HL-60 (cell line): ENCODE measurements at regions not wholly inside any gene's neighbourhood (a gene's known extent, or its start where the extent isn't known, plus 50 kb on each side); places are given as distances from the start of the nearest gene placed in this dataset.

Experiments
- CTCF ChIP-seq: IDR thresholded peaks from one replicate; pipeline ENCODE4 v1.5.1; 2011; ENCODE audit warnings: low read length, control low read depth, inconsistent platforms; ENCODE audit not compliant: insufficient read depth
- POLR2AphosphoS5 ChIP-seq: IDR thresholded peaks from 2 replicates; pipeline ENCODE4 v1.6.1; 2012; ENCODE audit warnings: low read depth

- TF ChIP-seq CTCF (no peak), POLR2AphosphoS5 (no peak)
Measured at GRCh38 chr2:150190546-150190945, 296.9 kb downstream of the RND3 start.
